IMR-90 (cell line): ENCODE measurements at regions not wholly inside any gene's neighbourhood (a gene's known extent, or its start where the extent isn't known, plus 50 kb on each side); places are given as distances from the start of the nearest gene placed in this dataset.

Experiments used
- ATAC-seq: fragments of 200-7000 bp; cut with Tn5 transposase; 2 replicates; pipeline ENCODE4 v1.9.1; 2020; ENCODE audit warnings: low read depth, mild to moderate bottlenecking, moderate library complexity
- BruUV-seq: library from RNA; stranded (reverse); fragments of 400-500 nt; replicated peaks from 2 replicates; lab custom pipeline; 2021; lab: Mats Ljungman, UMichigan
- CTCF ChIA-PET: fragments of 300-600 bp; formaldehyde crosslinking; extraction: SDS; loops from one replicate; lab custom pipeline; 2021; ENCODE audit warnings: antibody characterized with exemption; lab: Yijun Ruan, JAX
- POLR2A ChIA-PET: fragments of 300-600 bp; sonication (Branson Sonifier 250); formaldehyde crosslinking; loops from one replicate; lab custom pipeline; 2022; ENCODE audit warnings: antibody characterized with exemption; ENCODE audit not compliant: unreplicated experiment; lab: Charles Lee
- DNase-seq: peaks from one replicate; pipeline ENCODE4 v3.0.0; 2013
- H2AFZ ChIP-seq: replicated peaks from 2 replicates; pipeline ENCODE3; 2013; ENCODE audit warnings: low read length, mild to moderate bottlenecking; ENCODE audit not compliant: poor library complexity
- H2AK5ac ChIP-seq: 2 replicates; pipeline ENCODE4 v1.6.1; 2013; ENCODE audit warnings: low read depth, low read length, inconsistent platforms
- H2AK9ac ChIP-seq: replicated peaks from 2 replicates; pipeline ENCODE3; 2013; ENCODE audit warnings: mild to moderate bottlenecking, low read depth, low read length, moderate library complexity; ENCODE audit not compliant: poor library complexity
- H2BK120ac ChIP-seq: 2 replicates; pipeline ENCODE4 v1.6.1; 2013; ENCODE audit warnings: low read depth, low read length, inconsistent platforms
- H2BK15ac ChIP-seq: 3 replicates; pipeline ENCODE4 v1.6.1; 2013; ENCODE audit warnings: low read depth, low read length, inconsistent platforms
- H2BK20ac ChIP-seq: 2 replicates; pipeline ENCODE4 v1.6.1; 2013; ENCODE audit warnings: low read depth, mild to moderate bottlenecking, inconsistent platforms, low read length, moderate library complexity
- H2BK5ac ChIP-seq: 2 replicates; pipeline ENCODE4 v1.6.1; 2013; ENCODE audit warnings: mild to moderate bottlenecking, low read depth, low read length, inconsistent platforms; ENCODE audit not compliant: poor library complexity, severe bottlenecking
- H3K14ac ChIP-seq: replicated peaks from 2 replicates; pipeline ENCODE4 v1.6.1; 2013; ENCODE audit warnings: low read depth, low read length, inconsistent platforms
- H3K18ac ChIP-seq: 2 replicates; pipeline ENCODE4 v1.6.1; 2013; ENCODE audit warnings: low read depth, low read length, control low read depth
- H3K23ac ChIP-seq: 2 replicates; pipeline ENCODE4 v1.6.1; 2013; ENCODE audit warnings: low read depth, low read length, inconsistent platforms
- H3K27ac ChIP-seq: 2 replicates; pipeline ENCODE4 v1.5.1; 2013; ENCODE audit warnings: mild to moderate bottlenecking, control low read depth, low read length; ENCODE audit not compliant: insufficient read depth
- H3K27me3 ChIP-seq: 2 replicates; pipeline ENCODE4 v1.6.1; 2013; ENCODE audit warnings: low read length; ENCODE audit not compliant: control insufficient read depth, insufficient read depth
- H3K36me3 ChIP-seq: 2 replicates; pipeline ENCODE4 v1.6.1; 2013; ENCODE audit warnings: low read length, mixed read lengths; ENCODE audit not compliant: control insufficient read depth, insufficient read depth
- H3K4ac ChIP-seq: 2 replicates; pipeline ENCODE4 v1.6.1; 2013; ENCODE audit warnings: low read depth, low read length, inconsistent platforms
- H3K4me1 ChIP-seq: 2 replicates; pipeline ENCODE4 v1.6.1; 2013; ENCODE audit warnings: low read length, mixed read lengths; ENCODE audit not compliant: control insufficient read depth, insufficient read depth
- H3K4me2 ChIP-seq: 2 replicates; pipeline ENCODE4 v1.6.1; 2013; ENCODE audit warnings: low read depth, mild to moderate bottlenecking, control low read depth, low read length, moderate library complexity
- H3K4me3 ChIP-seq: 2 replicates; pipeline ENCODE4 v1.5.1; 2013; ENCODE audit warnings: low read depth, mild to moderate bottlenecking, control low read depth, low read length, moderate library complexity; ENCODE audit not compliant: insufficient read depth
- H3K56ac ChIP-seq: 2 replicates; pipeline ENCODE4 v1.6.1; 2013; ENCODE audit warnings: low read length, inconsistent platforms; ENCODE audit not compliant: insufficient read depth; ENCODE audit errors: extremely low read depth
- H3K79me1 ChIP-seq, 2 experiments: 2 replicates each; pipeline ENCODE4 v1.6.1; 2013; ENCODE audit warnings: low read length in 2 of 2, inconsistent platforms in 1 of 2, low read depth in 1 of 2
- H3K9ac ChIP-seq: 2 replicates; pipeline ENCODE4 v1.6.1; 2013; ENCODE audit warnings: low read depth, low read length, control low read depth
- H3K9me1 ChIP-seq: 2 replicates; pipeline ENCODE4 v1.6.1; 2013; ENCODE audit warnings: low read length, inconsistent platforms; ENCODE audit not compliant: insufficient read depth
- H3K9me3 ChIP-seq: 2 replicates; pipeline ENCODE4 v1.6.1; 2013; ENCODE audit warnings: low read length; ENCODE audit not compliant: control insufficient read depth, insufficient read depth
- H4K20me1 ChIP-seq: 2 replicates; pipeline ENCODE4 v1.6.1; 2013; ENCODE audit warnings: low read length, inconsistent platforms; ENCODE audit not compliant: insufficient read depth
- H4K5ac ChIP-seq: 2 replicates; pipeline ENCODE4 v1.6.1; 2013; ENCODE audit warnings: mild to moderate bottlenecking, low read depth, low read length, control low read depth
- H4K8ac ChIP-seq, 2 experiments: 2 replicates each; pipeline ENCODE4 v1.6.1; 2013; ENCODE audit warnings: low read depth in 2 of 2, low read length in 2 of 2, control low read depth in 1 of 2, inconsistent platforms in 1 of 2
- H4K91ac ChIP-seq: 2 replicates; pipeline ENCODE4 v1.6.1; 2013; ENCODE audit warnings: low read depth, low read length, inconsistent platforms; ENCODE audit not compliant: insufficient read depth
- BHLHE40 ChIP-seq: fragments of 150-350 bp; IDR thresholded peaks from 2 replicates; pipeline ENCODE4 v1.6.1; 2016; ENCODE audit warnings: mild to moderate bottlenecking, low read depth, low read length
- CHD1 ChIP-seq: IDR thresholded peaks from 2 replicates; pipeline ENCODE4 v1.6.1; 2012; ENCODE audit warnings: low read depth, low read length, improper control_type of control experiment
- CTCF ChIP-seq: conservative IDR thresholded peaks from 2 replicates; pipeline ENCODE4 v1.5.1; 2012; ENCODE audit warnings: mild to moderate bottlenecking, low read depth, low read length, improper control_type of control experiment
- MAFK ChIP-seq: IDR thresholded peaks from 2 replicates; pipeline ENCODE4 v1.6.1; 2012; ENCODE audit warnings: low read depth, low read length, improper control_type of control experiment
- MAZ ChIP-seq: IDR thresholded peaks from 2 replicates; pipeline ENCODE4 v1.6.1; 2012; ENCODE audit warnings: low read depth, mild to moderate bottlenecking, low read length, improper control_type of control experiment, moderate library complexity, borderline replicate concordance
- MXI1 ChIP-seq: IDR thresholded peaks from 2 replicates; pipeline ENCODE4 v1.6.1; 2012; ENCODE audit warnings: low read depth, mild to moderate bottlenecking, low read length, moderate library complexity, borderline replicate concordance
- POLR2A ChIP-seq: IDR thresholded peaks from 2 replicates; pipeline ENCODE4 v1.6.1; 2012; ENCODE audit warnings: mild to moderate bottlenecking, low read depth, low read length
- RCOR1 ChIP-seq: IDR thresholded peaks from 2 replicates; pipeline ENCODE4 v1.6.1; 2012; ENCODE audit warnings: mild to moderate bottlenecking, low read length, improper control_type of control experiment; ENCODE audit not compliant: insufficient replicate concordance
- RFX5 ChIP-seq: IDR thresholded peaks from 2 replicates; pipeline ENCODE4 v1.8.0; 2012; ENCODE audit warnings: low read depth, mild to moderate bottlenecking, low read length, moderate library complexity
- SMC3 ChIP-seq: fragments of 150-350 bp; IDR thresholded peaks from 2 replicates; pipeline ENCODE4 v1.6.1; 2016; ENCODE audit warnings: low read depth, mild to moderate bottlenecking, antibody characterized with exemption, low read length, moderate library complexity
- WGBS, 2 experiments: methylation state at CpG; one replicate each; pipeline versions ENCODE4 v1.1.5 to v1.1.7; 2013; ENCODE audit warnings: missing lambda C conversion rate in 2 of 2; ENCODE audit not compliant: insufficient read length in 1 of 2; ENCODE audit errors: extremely low coverage in 2 of 2; 5-methylcytosine and 5-hydroxymethylcytosine counted together
- dilution Hi-C: fragments of 300-500 bp; cut with HindIII; formaldehyde crosslinking; loops from one replicate; pipeline ENCODE4 v1.14.3; 2018; ENCODE audit warnings: low sequenced_read_pairs; ENCODE audit not compliant: unreplicated experiment
- in situ Hi-C: fragments of 300-500 bp; cut with MboI; formaldehyde crosslinking; loops from 3 replicates; pipeline ENCODE4 v1.14.3; 2019; ENCODE audit warnings: low sequenced_read_pairs, inconsistent platforms, mixed read lengths
- intact Hi-C: fragments of 100-400 bp; cut with micrococcal nuclease; formaldehyde crosslinking; loops from 2 replicates; pipeline ENCODE4 v1.10.0; 2022
- TF ChIP-seq, protein P1 (sequence below): fragments of 150-350 bp; IDR thresholded peaks from 2 replicates; pipeline ENCODE4 v1.6.1; 2017; ENCODE audit warnings: mild to moderate bottlenecking, antibody characterized with exemption, low read length, low read depth
- TF ChIP-seq, protein P2 (sequence below): fragments of 150-350 bp; IDR thresholded peaks from 2 replicates; pipeline ENCODE4 v1.6.1; 2016; ENCODE audit warnings: low read depth, mild to moderate bottlenecking, low read length, moderate library complexity, borderline replicate concordance

DNA sequence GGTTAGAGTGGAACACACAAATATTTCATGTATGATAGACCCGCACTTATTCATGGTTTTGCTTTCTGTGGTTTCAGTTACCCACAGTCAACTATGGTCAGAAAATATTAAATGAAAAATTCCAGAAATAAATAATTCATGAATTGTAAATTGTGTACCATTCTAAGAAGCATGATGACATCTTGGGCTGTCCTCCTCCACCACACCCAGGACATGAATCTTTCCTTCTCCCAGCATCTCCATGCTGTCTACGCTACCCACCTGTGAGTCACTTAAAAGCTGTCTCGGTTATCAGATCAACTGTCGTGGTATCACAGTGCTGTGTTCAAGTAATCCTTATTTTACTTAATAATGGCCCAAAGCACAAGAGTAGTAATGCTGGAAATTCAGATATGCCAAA is 419.6 kb upstream of the NRP1 start:
- ATAC-seq, result no peak
- CTCF ChIA-PET, result no interaction called here
- H4K8ac ChIP-seq, result no peak overlapping the region

More for the DNA sequence above, 419.6 kb upstream of the NRP1 start:
- TF ChIP-seq CTCF, result no peak
- no peak for TF ChIP-seq MAZ
- no peak for TF ChIP-seq RFX5
- TF ChIP-seq MXI1, result no peak
- TF ChIP-seq MAFK, result no peak
- no peak for TF ChIP-seq POLR2A
- TF ChIP-seq, protein P1, sequence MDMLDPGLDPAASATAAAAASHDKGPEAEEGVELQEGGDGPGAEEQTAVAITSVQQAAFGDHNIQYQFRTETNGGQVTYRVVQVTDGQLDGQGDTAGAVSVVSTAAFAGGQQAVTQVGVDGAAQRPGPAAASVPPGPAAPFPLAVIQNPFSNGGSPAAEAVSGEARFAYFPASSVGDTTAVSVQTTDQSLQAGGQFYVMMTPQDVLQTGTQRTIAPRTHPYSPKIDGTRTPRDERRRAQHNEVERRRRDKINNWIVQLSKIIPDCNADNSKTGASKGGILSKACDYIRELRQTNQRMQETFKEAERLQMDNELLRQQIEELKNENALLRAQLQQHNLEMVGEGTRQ, result no peak
- no peak for TF ChIP-seq SMC3
- TF ChIP-seq RCOR1, result no peak
- no peak for TF ChIP-seq BHLHE40
- TF ChIP-seq, protein P2, sequence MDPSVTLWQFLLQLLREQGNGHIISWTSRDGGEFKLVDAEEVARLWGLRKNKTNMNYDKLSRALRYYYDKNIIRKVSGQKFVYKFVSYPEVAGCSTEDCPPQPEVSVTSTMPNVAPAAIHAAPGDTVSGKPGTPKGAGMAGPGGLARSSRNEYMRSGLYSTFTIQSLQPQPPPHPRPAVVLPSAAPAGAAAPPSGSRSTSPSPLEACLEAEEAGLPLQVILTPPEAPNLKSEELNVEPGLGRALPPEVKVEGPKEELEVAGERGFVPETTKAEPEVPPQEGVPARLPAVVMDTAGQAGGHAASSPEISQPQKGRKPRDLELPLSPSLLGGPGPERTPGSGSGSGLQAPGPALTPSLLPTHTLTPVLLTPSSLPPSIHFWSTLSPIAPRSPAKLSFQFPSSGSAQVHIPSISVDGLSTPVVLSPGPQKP, result no peak
- no peak for TF ChIP-seq CHD1
- dilution Hi-C loops (no loop called here), intact Hi-C loops (no loop called here), in situ Hi-C loops (no loop called here)
- Histone ChIP-seq H4K20me1 (no peaks in the 10 kb centered on the region), H3K27me3 (peaks cover 18% of the 10 kb centered on the region; the same call in 1 of the 2 replicates), H3K23ac (no peak overlapping the region), H3K9me3 (no peaks in the 10 kb centered on the region), H2BK15ac (no peak overlapping the region), H2AK9ac (no peak overlapping the region), H3K4me2 (no peak overlapping the region), H3K14ac (no peak overlapping the region), H3K9me1 (no peaks in the 10 kb centered on the region), H4K5ac (no peak overlapping the region), H3K27ac (no peak overlapping the region), H2BK120ac (no peak overlapping the region), H3K36me3 (no peaks in the 10 kb centered on the region), H3K4me1 (no peaks in the 10 kb centered on the region), H2AK5ac (no peak overlapping the region), H3K9ac (no peak overlapping the region), H3K4me3 (no peak overlapping the region), H3K4ac (no peak overlapping the region), H2BK20ac (no peak overlapping the region), H2BK5ac (no peak overlapping the region), H2AFZ (no peak overlapping the region), H3K79me1 (no peaks in the 10 kb centered on the region), H4K91ac (no peak overlapping the region), H3K18ac (no peak overlapping the region), H3K56ac (no peak overlapping the region)
- WGBS, 2 experiments, result no CpG with 5 or more reads among the region's 4 CpGs
- POLR2A ChIA-PET, result no interaction called here
- DNase-seq, result no peak
- BruUV-seq, result no TSS peak
